Retinal pigment epithelial cell (primary cell): ENCODE measurements at regions not wholly inside any gene's neighbourhood (a gene's known extent, or its start where the extent isn't known, plus 50 kb on each side); places are given as distances from the start of the nearest gene placed in this dataset.

Experiments used
- DNase-seq: peaks from one replicate; pipeline ENCODE4 v3.0.0-alpha.2; 2010; ENCODE audit warnings: low read depth
- H3K4me3 ChIP-seq: 2 replicates; pipeline ENCODE4 v1.5.1; 2011; ENCODE audit warnings: mild to moderate bottlenecking, low read length, control low read depth, moderate library complexity
- CTCF ChIP-seq: conservative IDR thresholded peaks from 2 replicates; pipeline ENCODE4 v1.5.1; 2011; ENCODE audit warnings: low read depth, low read length, control low read depth, inconsistent platforms

- TF ChIP-seq CTCF = no peak
These were observed 396.2 kb downstream of the PLPP3 start for GRCh38 chr1:56183151-56183550.

GRCh38 chr1:56180520-56181190 is 398.7 kb downstream of the PLPP3 start:
- no peak for TF ChIP-seq CTCF
- no peak overlapping the region for H3K4me3 ChIP-seq
- no peak for DNase-seq

More at GRCh38 chr1:56183151-56183550, 396.2 kb downstream of the PLPP3 start:
- DNase-seq = no peak
- no peak overlapping the region for H3K4me3 ChIP-seq

- DNase-seq = no peak
- H3K4me3 ChIP-seq = no peak overlapping the region
- TF ChIP-seq CTCF = no peak
These were observed 399.8 kb downstream of the PLPP3 start for GRCh38 chr1:56179543-56179942.

GRCh38 chr1:56175211-56175610 is 404.2 kb downstream of the PLPP3 start:
- H3K4me3 ChIP-seq = no peak overlapping the region
- DNase-seq = no peak
- TF ChIP-seq CTCF = no peak

- no peak for DNase-seq
- no peak overlapping the region for H3K4me3 ChIP-seq
- no peak for TF ChIP-seq CTCF
These were observed 405.0 kb downstream of the PLPP3 start for GRCh38 chr1:56174176-56174885.

- no peak for DNase-seq
- no peak overlapping the region for H3K4me3 ChIP-seq
- TF ChIP-seq CTCF = no peak
These were observed 405.6 kb downstream of the PLPP3 start for GRCh38 chr1:56173736-56174135.

- no peak overlapping the region for H3K4me3 ChIP-seq
- no peak for TF ChIP-seq CTCF
- DNase-seq = no peak
These were observed 407.7 kb downstream of the PLPP3 start for GRCh38 chr1:56171670-56172069.
